ENCODE measurements at regions not wholly inside any gene's neighbourhood (a gene's known extent, or its start where the extent isn't known, plus 50 kb on each side); places are given as distances from the start of the nearest gene placed in this dataset.

GRCh38 chr12:70031046-70031445 is 206.0 kb downstream of the MYRFL start:
- TF ChIP-seq, protein P1, sequence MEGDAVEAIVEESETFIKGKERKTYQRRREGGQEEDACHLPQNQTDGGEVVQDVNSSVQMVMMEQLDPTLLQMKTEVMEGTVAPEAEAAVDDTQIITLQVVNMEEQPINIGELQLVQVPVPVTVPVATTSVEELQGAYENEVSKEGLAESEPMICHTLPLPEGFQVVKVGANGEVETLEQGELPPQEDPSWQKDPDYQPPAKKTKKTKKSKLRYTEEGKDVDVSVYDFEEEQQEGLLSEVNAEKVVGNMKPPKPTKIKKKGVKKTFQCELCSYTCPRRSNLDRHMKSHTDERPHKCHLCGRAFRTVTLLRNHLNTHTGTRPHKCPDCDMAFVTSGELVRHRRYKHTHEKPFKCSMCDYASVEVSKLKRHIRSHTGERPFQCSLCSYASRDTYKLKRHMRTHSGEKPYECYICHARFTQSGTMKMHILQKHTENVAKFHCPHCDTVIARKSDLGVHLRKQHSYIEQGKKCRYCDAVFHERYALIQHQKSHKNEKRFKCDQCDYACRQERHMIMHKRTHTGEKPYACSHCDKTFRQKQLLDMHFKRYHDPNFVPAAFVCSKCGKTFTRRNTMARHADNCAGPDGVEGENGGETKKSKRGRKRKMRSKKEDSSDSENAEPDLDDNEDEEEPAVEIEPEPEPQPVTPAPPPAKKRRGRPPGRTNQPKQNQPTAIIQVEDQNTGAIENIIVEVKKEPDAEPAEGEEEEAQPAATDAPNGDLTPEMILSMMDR (IDR thresholded peaks at IDR 0.05), result no peak
- no peak for TF ChIP-seq POLR2A (IDR thresholded peaks at IDR 0.05)

All from adrenal gland (tissue), 5 donors.